ENCODE measurements at regions not wholly inside any gene's neighbourhood (a gene's known extent, or its start where the extent isn't known, plus 50 kb on each side); places are given as distances from the start of the nearest gene placed in this dataset.
"Not testable (repeated sequence)": the region's sequence is repeated elsewhere in the genome, so short reads cannot be mapped to it uniquely, and the experiment has no call there.

DNA sequence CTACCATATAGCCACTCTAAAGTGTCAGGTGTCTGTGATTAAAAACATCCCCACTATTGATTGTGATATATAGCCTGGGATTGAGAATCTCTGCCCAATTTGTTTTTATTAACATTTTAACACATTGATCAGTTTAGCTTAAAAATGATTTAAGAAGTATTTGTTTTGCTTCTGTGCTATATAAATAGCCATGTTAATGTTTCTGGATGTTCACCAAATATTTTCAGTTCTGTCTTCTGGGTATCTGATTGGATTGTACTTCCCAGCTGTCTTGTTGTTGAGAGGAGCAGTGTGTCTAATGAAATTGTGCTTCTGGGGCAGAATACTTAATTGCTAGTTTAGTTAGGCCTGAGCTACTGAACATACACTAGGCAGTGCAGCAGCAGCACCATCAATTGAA is 126.6 kb upstream of the TUSC1 start:
- H3K4me1 Mint-ChIP-seq = no peaks in the 10 kb centered on the region
- Histone ChIP-seq H3K4me1 (ENCODE audit: control insufficient read depth, insufficient read depth, low read length, poor library complexity, severe bottlenecking) (no peaks in the 10 kb centered on the region), H3K4me3 (ENCODE audit: low read depth, low read length) (no peak overlapping the region), H3K27me3 (ENCODE audit: control insufficient read depth, insufficient read depth, low read length) (no peaks in the 10 kb centered on the region), H3K27ac (ENCODE audit: insufficient read depth, low read length, poor library complexity, severe bottlenecking) (no peak overlapping the region), H3K9me3 (ENCODE audit: control insufficient read depth in 2 of 2, low read length in 2 of 2) (peaks cover 0 to 4% of the 10 kb centered on the region in 2 experiments), H3K36me3 (ENCODE audit: control insufficient read depth, insufficient read depth, low read length) (no peaks in the 10 kb centered on the region)
- H3K36me3 Mint-ChIP-seq = no peaks in the 10 kb centered on the region
- no peak for DNase-seq
- H3K27me3 Mint-ChIP-seq = no peaks in the 10 kb centered on the region
- H3K4me3 Mint-ChIP-seq = no peak overlapping the region
- ATAC-seq (ENCODE audit: low read depth in 2 of 2) = no peak
- no peak overlapping the region for H3K27ac Mint-ChIP-seq
- peaks cover 0 to 43% (median 14%) of the 10 kb centered on the region in 7 donors for H3K9me3 Mint-ChIP-seq

DNA sequence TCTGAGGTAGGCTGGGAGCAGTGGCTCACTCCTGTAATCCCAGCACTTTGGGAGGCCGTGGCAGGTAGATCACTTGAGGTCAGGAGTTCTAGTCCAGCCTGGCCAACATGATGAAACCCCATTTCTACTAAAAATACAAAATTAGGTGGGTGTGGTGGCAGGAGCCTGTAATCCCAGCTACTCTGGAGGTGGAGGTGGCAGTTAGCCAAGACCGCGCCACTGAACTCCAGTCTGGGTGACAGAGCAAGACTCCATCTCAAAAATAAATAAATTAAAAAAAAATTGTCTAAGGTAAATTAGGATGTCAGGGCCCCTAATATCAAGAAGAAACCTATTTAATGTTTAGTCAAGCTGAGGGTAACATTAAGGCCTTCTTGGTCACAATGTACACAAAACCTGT is 123.7 kb upstream of the TUSC1 start:
- not testable (repeated sequence) for H3K4me1 ChIP-seq (ENCODE audit: control insufficient read depth, insufficient read depth, low read length, poor library complexity, severe bottlenecking); ATAC-seq (ENCODE audit: low read depth in 2 of 2); H3K4me3 ChIP-seq (ENCODE audit: low read depth, low read length); H3K27me3 Mint-ChIP-seq; H3K27ac ChIP-seq (ENCODE audit: insufficient read depth, low read length, poor library complexity, severe bottlenecking); H3K36me3 ChIP-seq (ENCODE audit: control insufficient read depth, insufficient read depth, low read length); H3K9me3 ChIP-seq (ENCODE audit: control insufficient read depth in 2 of 2, low read length in 2 of 2); H3K4me3 Mint-ChIP-seq; H3K27me3 ChIP-seq (ENCODE audit: control insufficient read depth, insufficient read depth, low read length); H3K27ac Mint-ChIP-seq; DNase-seq; H3K36me3 Mint-ChIP-seq; H3K4me1 Mint-ChIP-seq
- H3K9me3 Mint-ChIP-seq = peaks cover 0 to 41% (median 15%) of the 10 kb centered on the region in 7 donors

GRCh38 chr9:25773805-25774204 is 95.6 kb upstream of the TUSC1 start:
- no peaks in the 10 kb centered on the region for H3K36me3 Mint-ChIP-seq
- H3K27ac ChIP-seq (ENCODE audit: insufficient read depth, low read length, poor library complexity, severe bottlenecking) = no peak overlapping the region
- H3K27me3 ChIP-seq (ENCODE audit: control insufficient read depth, insufficient read depth, low read length) = no peaks in the 10 kb centered on the region
- no peak overlapping the region for H3K4me3 ChIP-seq (ENCODE audit: low read depth, low read length)
- no peak for DNase-seq
- H3K36me3 ChIP-seq (ENCODE audit: control insufficient read depth, insufficient read depth, low read length) = no peaks in the 10 kb centered on the region
- no peaks in the 10 kb centered on the region for H3K9me3 ChIP-seq (ENCODE audit: control insufficient read depth in 2 of 2, low read length in 2 of 2)
- no peak overlapping the region for H3K27ac Mint-ChIP-seq
- peaks cover 3 to 25% (median 9%) of the 10 kb centered on the region in 7 donors for H3K9me3 Mint-ChIP-seq
- no peaks in the 10 kb centered on the region for H3K4me1 Mint-ChIP-seq
- H3K4me3 Mint-ChIP-seq = no peak overlapping the region
- no peaks in the 10 kb centered on the region for H3K4me1 ChIP-seq (ENCODE audit: control insufficient read depth, insufficient read depth, low read length, poor library complexity, severe bottlenecking)
- no peak for ATAC-seq (ENCODE audit: low read depth in 2 of 2)
- H3K27me3 Mint-ChIP-seq = no peaks in the 10 kb centered on the region

DNA sequence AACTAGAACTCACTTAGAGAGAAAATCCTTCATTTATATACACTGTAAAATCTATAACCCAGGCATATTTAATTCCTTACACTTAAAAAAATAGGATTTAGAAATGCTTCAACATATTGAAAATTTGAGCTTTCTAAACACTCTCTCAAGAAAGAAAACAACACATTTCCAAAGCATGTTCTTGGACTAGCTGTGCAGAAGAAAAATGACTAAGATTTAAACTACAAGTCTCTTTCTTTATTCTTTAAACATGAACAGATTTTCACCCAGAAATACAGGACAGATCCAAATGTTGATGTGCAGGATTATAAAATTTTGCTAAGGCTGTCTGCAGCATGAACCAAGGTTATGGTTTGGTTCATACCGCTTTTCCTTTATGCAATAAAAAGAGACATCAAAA is 77.7 kb upstream of the TUSC1 start:
- Histone ChIP-seq H3K9me3 (ENCODE audit: control insufficient read depth in 2 of 2, low read length in 2 of 2) (peaks cover 0 to 24% of the 10 kb centered on the region in 2 experiments), H3K27ac (ENCODE audit: insufficient read depth, low read length, poor library complexity, severe bottlenecking) (no peak overlapping the region), H3K27me3 (ENCODE audit: control insufficient read depth, insufficient read depth, low read length) (no peaks in the 10 kb centered on the region), H3K4me3 (ENCODE audit: low read depth, low read length) (no peak overlapping the region), H3K36me3 (ENCODE audit: control insufficient read depth, insufficient read depth, low read length) (no peaks in the 10 kb centered on the region), H3K4me1 (ENCODE audit: control insufficient read depth, insufficient read depth, low read length, poor library complexity, severe bottlenecking) (no peaks in the 10 kb centered on the region)
- Mint-ChIP-seq H3K9me3 (peaks cover 0 to 42% (median 6%) of the 10 kb centered on the region in 7 donors), H3K4me1 (no peaks in the 10 kb centered on the region), H3K36me3 (no peaks in the 10 kb centered on the region), H3K27me3 (no peaks in the 10 kb centered on the region), H3K4me3 (no peak overlapping the region), H3K27ac (no peak overlapping the region)
- ATAC-seq (ENCODE audit: low read depth in 2 of 2) = no peak
- DNase-seq = no peak

- H3K4me3 ChIP-seq (ENCODE audit: low read depth, low read length) = no peak overlapping the region
- ATAC-seq (ENCODE audit: low read depth in 2 of 2) = no peak
- Mint-ChIP-seq H3K4me3 (no peak overlapping the region), H3K9me3 (peaks cover 0 to 33% (median 2%) of the 10 kb centered on the region in 7 donors), H3K4me1 (no peaks in the 10 kb centered on the region), H3K27me3 (no peaks in the 10 kb centered on the region), H3K36me3 (no peaks in the 10 kb centered on the region), H3K27ac (no peak overlapping the region)
- no peaks in the 10 kb centered on the region for H3K36me3 ChIP-seq (ENCODE audit: control insufficient read depth, insufficient read depth, low read length)
- DNase-seq = no peak
- no peak overlapping the region for H3K27ac ChIP-seq (ENCODE audit: insufficient read depth, low read length, poor library complexity, severe bottlenecking)
- no peaks in the 10 kb centered on the region for H3K4me1 ChIP-seq (ENCODE audit: control insufficient read depth, insufficient read depth, low read length, poor library complexity, severe bottlenecking)
- peaks cover 0 to 20% of the 10 kb centered on the region in 2 experiments for H3K9me3 ChIP-seq (ENCODE audit: control insufficient read depth in 2 of 2, low read length in 2 of 2)
- H3K27me3 ChIP-seq (ENCODE audit: control insufficient read depth, insufficient read depth, low read length) = no peaks in the 10 kb centered on the region
Observed at GRCh38 chr9:25752398-25752797, 74.2 kb upstream of the TUSC1 start.

DNA sequence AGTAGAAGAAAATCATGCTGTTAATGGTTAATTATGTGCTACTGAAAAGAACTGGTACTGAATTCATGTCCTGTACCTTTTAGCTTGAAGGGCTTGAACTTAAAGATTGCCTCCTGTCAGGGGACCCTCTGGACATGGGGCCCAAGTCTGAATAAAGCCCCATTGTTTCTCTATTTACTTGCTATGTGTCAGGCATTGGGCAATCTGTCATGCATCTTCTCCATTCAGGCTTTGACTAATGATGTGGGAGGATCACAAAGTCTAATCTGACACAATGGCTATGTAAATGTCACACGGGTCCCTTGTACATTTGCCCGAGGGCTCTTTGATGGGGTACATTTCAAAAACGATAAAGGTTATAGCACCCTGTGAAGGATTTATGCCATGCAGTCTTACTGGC is 64.0 kb upstream of the TUSC1 start:
- Mint-ChIP-seq H3K36me3 (no peaks in the 10 kb centered on the region), H3K9me3 (peaks cover 0 to 23% (median 4%) of the 10 kb centered on the region in 7 donors), H3K27ac (no peak overlapping the region), H3K4me1 (no peaks in the 10 kb centered on the region), H3K27me3 (no peaks in the 10 kb centered on the region), H3K4me3 (no peak overlapping the region)
- Histone ChIP-seq H3K4me3 (ENCODE audit: low read depth, low read length) (no peak overlapping the region), H3K4me1 (ENCODE audit: control insufficient read depth, insufficient read depth, low read length, poor library complexity, severe bottlenecking) (no peaks in the 10 kb centered on the region), H3K27ac (ENCODE audit: insufficient read depth, low read length, poor library complexity, severe bottlenecking) (no peak overlapping the region), H3K9me3 (ENCODE audit: control insufficient read depth in 2 of 2, low read length in 2 of 2) (peaks cover 1 to 3% of the 10 kb centered on the region in 2 experiments), H3K36me3 (ENCODE audit: control insufficient read depth, insufficient read depth, low read length) (no peaks in the 10 kb centered on the region), H3K27me3 (ENCODE audit: control insufficient read depth, insufficient read depth, low read length) (no peaks in the 10 kb centered on the region)
- ATAC-seq (ENCODE audit: low read depth in 2 of 2) (no peak), DNase-seq (no peak)

GRCh38 chr9:25733336-25733982 is 55.2 kb upstream of the TUSC1 start:
- Mint-ChIP-seq H3K4me1 (no peaks in the 10 kb centered on the region), H3K9me3 (peaks cover 3 to 25% (median 13%) of the 10 kb centered on the region in 7 donors), H3K4me3 (no peak overlapping the region), H3K27ac (no peak overlapping the region), H3K27me3 (no peaks in the 10 kb centered on the region), H3K36me3 (no peaks in the 10 kb centered on the region)
- Histone ChIP-seq H3K27me3 (ENCODE audit: control insufficient read depth, insufficient read depth, low read length) (no peaks in the 10 kb centered on the region), H3K4me3 (ENCODE audit: low read depth, low read length) (no peak overlapping the region), H3K27ac (ENCODE audit: insufficient read depth, low read length, poor library complexity, severe bottlenecking) (no peak overlapping the region), H3K36me3 (ENCODE audit: control insufficient read depth, insufficient read depth, low read length) (no peaks in the 10 kb centered on the region), H3K4me1 (ENCODE audit: control insufficient read depth, insufficient read depth, low read length, poor library complexity, severe bottlenecking) (no peaks in the 10 kb centered on the region), H3K9me3 (ENCODE audit: control insufficient read depth in 2 of 2, low read length in 2 of 2) (peaks cover 3 to 10% of the 10 kb centered on the region in 2 experiments)
- ATAC-seq (ENCODE audit: low read depth in 2 of 2) (no peak), DNase-seq (no peak)
